ENCODE measurements at regions not wholly inside any gene's neighbourhood (a gene's known extent, or its start where the extent isn't known, plus 50 kb on each side); places are given as distances from the start of the nearest gene placed in this dataset.

- TF ChIP-seq CTCF (IDR thresholded peaks at IDR 0.05) = no peak
- no peak for TF ChIP-seq REST (IDR thresholded peaks at IDR 0.05; ENCODE audit: insufficient read depth in 1 of 2, low read depth in 2 of 2, low read length in 1 of 2)
- TF ChIP-seq POLR2AphosphoS5 (IDR thresholded peaks at IDR 0.05; ENCODE audit: low read depth, low read length) = no peak
- TF ChIP-seq SIN3A (IDR thresholded peaks at IDR 0.05; ENCODE audit: borderline replicate concordance, insufficient read depth, low read depth, low read length) = no peak
- no peak for TF ChIP-seq TCF7L2 (IDR thresholded peaks at IDR 0.05; ENCODE audit: low read depth, low read length)
Measured at GRCh38 chrX:69031971-69032391, 133.3 kb downstream of the PJA1 start.
